PC-3 (cell line): ENCODE measurements at regions not wholly inside any gene's neighbourhood (a gene's known extent, or its start where the extent isn't known, plus 50 kb on each side); places are given as distances from the start of the nearest gene placed in this dataset.

Source experiments
- EZH2 ChIP-seq: fragments of 300-600 bp; sonication (generic); IDR thresholded peaks from one replicate; pipeline ENCODE4 v1.6.1; 2017; ENCODE audit warnings: antibody characterized with exemption, mild to moderate bottlenecking, low read length; ENCODE audit not compliant: unreplicated experiment
- TF ChIP-seq, protein P1 (sequence below): fragments of 300-600 bp; sonication (generic); conservative IDR thresholded peaks from 2 replicates; pipeline ENCODE4 v1.5.1; 2017; ENCODE audit warnings: antibody characterized with exemption, low read depth, mild to moderate bottlenecking, low read length

DNA sequence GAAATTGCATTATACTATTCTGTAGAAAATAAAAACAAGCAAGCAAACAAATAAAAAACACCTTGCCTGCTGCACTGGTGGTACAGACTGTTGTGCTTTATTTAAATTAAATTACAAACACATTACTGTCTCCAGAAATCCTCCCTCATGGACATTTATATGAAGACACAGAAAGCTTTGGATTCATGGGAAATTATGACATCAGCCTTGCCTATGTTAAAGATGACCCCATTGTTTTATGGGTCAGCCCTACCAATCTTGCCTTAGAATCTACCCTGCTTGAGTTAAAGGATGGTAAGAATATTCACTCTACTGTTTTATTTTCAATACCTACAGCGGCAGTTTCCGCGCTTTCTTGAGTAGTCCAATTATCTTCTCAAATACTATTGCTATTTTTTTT lies 1379.9 kb downstream of the TECRL start:
- TF ChIP-seq, protein P1, sequence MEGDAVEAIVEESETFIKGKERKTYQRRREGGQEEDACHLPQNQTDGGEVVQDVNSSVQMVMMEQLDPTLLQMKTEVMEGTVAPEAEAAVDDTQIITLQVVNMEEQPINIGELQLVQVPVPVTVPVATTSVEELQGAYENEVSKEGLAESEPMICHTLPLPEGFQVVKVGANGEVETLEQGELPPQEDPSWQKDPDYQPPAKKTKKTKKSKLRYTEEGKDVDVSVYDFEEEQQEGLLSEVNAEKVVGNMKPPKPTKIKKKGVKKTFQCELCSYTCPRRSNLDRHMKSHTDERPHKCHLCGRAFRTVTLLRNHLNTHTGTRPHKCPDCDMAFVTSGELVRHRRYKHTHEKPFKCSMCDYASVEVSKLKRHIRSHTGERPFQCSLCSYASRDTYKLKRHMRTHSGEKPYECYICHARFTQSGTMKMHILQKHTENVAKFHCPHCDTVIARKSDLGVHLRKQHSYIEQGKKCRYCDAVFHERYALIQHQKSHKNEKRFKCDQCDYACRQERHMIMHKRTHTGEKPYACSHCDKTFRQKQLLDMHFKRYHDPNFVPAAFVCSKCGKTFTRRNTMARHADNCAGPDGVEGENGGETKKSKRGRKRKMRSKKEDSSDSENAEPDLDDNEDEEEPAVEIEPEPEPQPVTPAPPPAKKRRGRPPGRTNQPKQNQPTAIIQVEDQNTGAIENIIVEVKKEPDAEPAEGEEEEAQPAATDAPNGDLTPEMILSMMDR, result no peak
- TF ChIP-seq EZH2, result no peak
